Rectal smooth muscle tissue (tissue), 1 donor: ENCODE measurements at regions not wholly inside any gene's neighbourhood (a gene's known extent, or its start where the extent isn't known, plus 50 kb on each side); places are given as distances from the start of the nearest gene placed in this dataset.

Source experiments
- H3K27ac ChIP-seq: one replicate; pipeline ENCODE4 v1.7.0; 2013; ENCODE audit warnings: low read depth, low read length, inconsistent platforms
- H3K27me3 ChIP-seq: one replicate; pipeline ENCODE4 v1.7.0; 2013; ENCODE audit warnings: low read length; ENCODE audit not compliant: control insufficient read depth, insufficient read depth
- H3K36me3 ChIP-seq: one replicate; pipeline ENCODE4 v1.7.0; 2013; ENCODE audit warnings: low read length; ENCODE audit not compliant: control insufficient read depth, insufficient read depth
- H3K4me1 ChIP-seq: one replicate; pipeline ENCODE4 v1.7.0; 2013; ENCODE audit warnings: low read length; ENCODE audit not compliant: control insufficient read depth, insufficient read depth
- H3K4me3 ChIP-seq: one replicate; pipeline ENCODE4 v1.7.0; 2013; ENCODE audit warnings: low read length
- H3K9ac ChIP-seq: one replicate; pipeline ENCODE4 v1.7.0; 2013; ENCODE audit warnings: low read length

- H3K4me1 ChIP-seq, result no peaks in the 10 kb centered on the region
- H3K4me3 ChIP-seq, result no peak overlapping the region
- no peak overlapping the region for H3K9ac ChIP-seq
- H3K27me3 ChIP-seq, result no peaks in the 10 kb centered on the region
- no peaks in the 10 kb centered on the region for H3K36me3 ChIP-seq
- H3K27ac ChIP-seq, result no peak overlapping the region
Measured at GRCh38 chr14:86824167-86824566, 1168.8 kb downstream of the GALC start.

GRCh38 chr14:86823581-86823980 is 1169.4 kb downstream of the GALC start:
- Histone ChIP-seq H3K9ac (no peak overlapping the region), H3K36me3 (no peaks in the 10 kb centered on the region), H3K27me3 (no peaks in the 10 kb centered on the region), H3K4me3 (no peak overlapping the region), H3K27ac (no peak overlapping the region), H3K4me1 (no peaks in the 10 kb centered on the region)

- H3K36me3 ChIP-seq, result no peaks in the 10 kb centered on the region
Measured at GRCh38 chr14:86815341-86815740, 1177.6 kb downstream of the GALC start.

GRCh38 chr14:86802726-86803125 is 1190.3 kb downstream of the GALC start:
- Histone ChIP-seq H3K36me3 (no peaks in the 10 kb centered on the region), H3K9ac (no peak overlapping the region), H3K27me3 (no peaks in the 10 kb centered on the region), H3K4me1 (no peaks in the 10 kb centered on the region), H3K27ac (no peak overlapping the region), H3K4me3 (no peak overlapping the region)

More at GRCh38 chr14:86815341-86815740, 1177.6 kb downstream of the GALC start:
- H3K9ac ChIP-seq, result no peak overlapping the region
- no peaks in the 10 kb centered on the region for H3K4me1 ChIP-seq
- no peak overlapping the region for H3K4me3 ChIP-seq
- no peak overlapping the region for H3K27ac ChIP-seq
- no peaks in the 10 kb centered on the region for H3K27me3 ChIP-seq

- Histone ChIP-seq H3K27me3 (no peaks in the 10 kb centered on the region), H3K4me3 (no peak overlapping the region), H3K36me3 (no peaks in the 10 kb centered on the region), H3K27ac (no peak overlapping the region), H3K4me1 (no peaks in the 10 kb centered on the region), H3K9ac (no peak overlapping the region)
Measured at GRCh38 chr14:86799244-86799647, 1193.7 kb downstream of the GALC start.

- H3K4me3 ChIP-seq, result no peak overlapping the region
- H3K9ac ChIP-seq, result no peak overlapping the region
- H3K36me3 ChIP-seq, result no peaks in the 10 kb centered on the region
- no peaks in the 10 kb centered on the region for H3K4me1 ChIP-seq
- H3K27ac ChIP-seq, result no peak overlapping the region
- H3K27me3 ChIP-seq, result no peaks in the 10 kb centered on the region
Measured at GRCh38 chr14:86798330-86798729, 1194.7 kb downstream of the GALC start.

- no peaks in the 10 kb centered on the region for H3K36me3 ChIP-seq
- no peak overlapping the region for H3K27ac ChIP-seq
- no peak overlapping the region for H3K9ac ChIP-seq
- H3K27me3 ChIP-seq, result no peaks in the 10 kb centered on the region
- no peaks in the 10 kb centered on the region for H3K4me1 ChIP-seq
- H3K4me3 ChIP-seq, result no peak overlapping the region
Measured at GRCh38 chr14:86797075-86797351, 1196.0 kb downstream of the GALC start.

- no peak overlapping the region for H3K9ac ChIP-seq
- H3K36me3 ChIP-seq, result no peaks in the 10 kb centered on the region
- no peak overlapping the region for H3K27ac ChIP-seq
- no peaks in the 10 kb centered on the region for H3K4me1 ChIP-seq
- H3K27me3 ChIP-seq, result no peaks in the 10 kb centered on the region
- no peak overlapping the region for H3K4me3 ChIP-seq
Measured at GRCh38 chr14:86796221-86797074, 1196.5 kb downstream of the GALC start.

- H3K4me1 ChIP-seq, result no peaks in the 10 kb centered on the region
- H3K27ac ChIP-seq, result no peak overlapping the region
- H3K36me3 ChIP-seq, result no peaks in the 10 kb centered on the region
- H3K4me3 ChIP-seq, result no peak overlapping the region
- H3K9ac ChIP-seq, result no peak overlapping the region
- no peaks in the 10 kb centered on the region for H3K27me3 ChIP-seq
Measured at GRCh38 chr14:86794689-86795088, 1198.3 kb downstream of the GALC start.

GRCh38 chr14:86790408-86791364 is 1202.3 kb downstream of the GALC start:
- Histone ChIP-seq H3K4me3 (no peak overlapping the region), H3K4me1 (no peaks in the 10 kb centered on the region), H3K27me3 (no peaks in the 10 kb centered on the region), H3K27ac (no peak overlapping the region), H3K9ac (no peak overlapping the region), H3K36me3 (no peaks in the 10 kb centered on the region)

- no peak overlapping the region for H3K27ac ChIP-seq
Measured at GRCh38 chr14:86788224-86788623, 1204.8 kb downstream of the GALC start.

GRCh38 chr14:86787717-86788116 is 1205.3 kb downstream of the GALC start:
- H3K4me1 ChIP-seq, result no peaks in the 10 kb centered on the region
- H3K27ac ChIP-seq, result no peak overlapping the region
- no peaks in the 10 kb centered on the region for H3K27me3 ChIP-seq
- no peaks in the 10 kb centered on the region for H3K36me3 ChIP-seq
- no peak overlapping the region for H3K4me3 ChIP-seq
- H3K9ac ChIP-seq, result no peak overlapping the region

More at GRCh38 chr14:86788224-86788623, 1204.8 kb downstream of the GALC start:
- Histone ChIP-seq H3K36me3 (no peaks in the 10 kb centered on the region), H3K9ac (no peak overlapping the region), H3K27me3 (no peaks in the 10 kb centered on the region), H3K4me3 (no peak overlapping the region), H3K4me1 (no peaks in the 10 kb centered on the region)
